GM18519 (cell line): ENCODE measurements at regions not wholly inside any gene's neighbourhood (a gene's known extent, or its start where the extent isn't known, plus 50 kb on each side); places are given as distances from the start of the nearest gene placed in this dataset.
"Not testable (repeated sequence)": the region's sequence is repeated elsewhere in the genome, so short reads cannot be mapped to it uniquely, and the experiment has no call there.

ENCODE experiments used
- ATAC-seq: cut with Tn5 transposase; IDR thresholded peaks from one replicate; pipeline ENCODE4 v1.9.1; 2021; ENCODE audit warnings: mild to moderate bottlenecking, moderate library complexity; ENCODE audit not compliant: unreplicated experiment, low FRiP score

DNA sequence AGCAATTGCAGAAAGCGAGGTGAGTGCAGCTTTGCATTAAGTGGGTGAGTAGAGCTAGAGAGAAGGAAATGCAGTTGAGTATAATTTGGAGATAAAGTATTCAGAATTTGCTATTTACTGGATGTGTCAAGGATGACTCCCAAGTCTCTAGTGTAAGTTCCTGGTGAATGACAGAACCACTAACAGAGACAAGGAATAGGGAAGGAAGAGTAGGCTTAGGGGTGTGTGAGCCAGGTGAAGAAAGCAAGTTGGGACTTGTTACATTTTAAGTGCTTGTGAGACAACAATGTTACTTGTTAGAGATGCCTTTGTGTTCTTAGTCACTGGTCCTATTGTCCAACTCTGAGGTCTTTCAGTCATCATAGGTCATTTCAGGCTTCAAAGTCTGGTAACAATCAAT lies 70.8 kb downstream of the TBC1D26 start:
- ATAC-seq: not testable (repeated sequence)

DNA sequence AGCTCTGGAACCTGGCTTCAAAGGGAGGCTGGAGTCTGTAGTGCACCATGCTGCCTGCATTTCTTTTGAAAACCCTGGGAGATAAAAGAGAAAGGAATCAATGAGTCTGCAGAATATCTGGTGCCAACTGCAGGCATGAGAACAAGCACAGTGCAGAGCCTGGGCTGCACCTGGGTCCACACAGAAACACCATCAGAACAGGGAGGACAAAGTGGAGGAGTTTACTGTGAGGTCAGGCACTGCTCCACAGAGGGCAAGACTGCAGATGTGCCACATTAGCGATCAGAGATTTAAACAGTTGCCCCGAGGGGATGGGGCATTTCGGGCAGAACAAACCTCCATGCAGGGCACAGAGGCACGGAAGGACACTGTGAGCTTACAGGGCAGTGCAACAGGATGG lies 74.7 kb downstream of the TBC1D26 start:
- not testable (repeated sequence) for ATAC-seq

DNA sequence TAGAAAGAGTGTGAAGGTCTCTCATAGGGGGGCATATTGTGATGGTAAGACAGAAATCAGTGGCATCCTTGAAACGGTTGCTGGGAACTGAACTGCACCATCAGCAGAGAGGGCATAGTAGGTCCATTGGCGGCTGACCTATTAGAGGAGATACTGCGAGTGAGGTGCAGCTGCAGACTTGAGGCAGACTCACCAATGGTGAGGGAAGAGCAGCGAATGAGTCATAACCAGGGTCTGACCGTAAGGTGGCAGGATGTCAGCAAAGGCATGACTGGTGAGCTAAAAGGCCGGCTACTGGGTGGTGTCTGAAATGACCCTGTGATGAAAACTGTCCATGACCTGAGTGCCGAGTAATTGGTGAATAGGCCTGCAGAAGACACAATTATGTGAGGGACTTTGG lies 81.3 kb downstream of the TBC1D26 start:
- not testable (repeated sequence) for ATAC-seq

DNA sequence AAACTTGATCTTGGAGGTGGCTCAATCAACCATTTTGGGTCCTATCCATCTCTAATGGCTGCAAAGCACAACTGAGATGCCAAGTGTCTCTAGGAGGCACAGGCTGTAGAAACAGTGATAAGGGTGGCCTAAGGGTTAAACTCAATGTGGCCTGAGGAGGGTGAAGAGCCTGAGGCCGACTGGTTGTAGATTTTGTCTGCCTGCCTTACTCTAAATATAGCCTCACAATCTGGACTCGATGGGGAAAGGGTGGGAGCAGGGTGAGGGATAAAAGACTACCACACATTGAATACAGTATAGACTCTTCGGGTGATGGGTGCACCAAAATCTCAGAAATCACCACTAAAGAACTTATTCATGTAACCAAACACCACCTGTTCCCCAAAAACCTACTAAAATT lies 81.9 kb downstream of the TBC1D26 start:
- ATAC-seq: not testable (repeated sequence)

DNA sequence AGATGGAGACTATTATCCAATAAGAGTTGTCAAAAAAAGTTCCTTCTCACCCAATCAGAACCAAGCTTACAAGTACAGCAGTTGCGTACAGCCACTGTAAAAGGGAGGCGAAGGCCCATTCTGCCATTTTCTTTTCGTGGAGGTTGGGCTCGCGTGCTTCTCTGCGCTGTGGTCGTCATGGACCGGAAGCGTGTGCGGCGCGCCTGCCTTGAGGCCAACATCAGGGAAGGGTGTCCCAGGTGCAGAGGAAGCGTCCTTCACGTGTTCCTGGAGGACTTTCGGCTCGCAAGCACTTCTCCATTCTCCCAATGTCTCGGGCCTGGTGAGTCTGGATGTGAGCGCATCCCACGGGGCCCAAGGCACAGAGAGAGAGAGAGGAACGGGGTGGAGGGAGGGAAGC lies 85.8 kb downstream of the TBC1D26 start:
- ATAC-seq: not testable (repeated sequence)

DNA sequence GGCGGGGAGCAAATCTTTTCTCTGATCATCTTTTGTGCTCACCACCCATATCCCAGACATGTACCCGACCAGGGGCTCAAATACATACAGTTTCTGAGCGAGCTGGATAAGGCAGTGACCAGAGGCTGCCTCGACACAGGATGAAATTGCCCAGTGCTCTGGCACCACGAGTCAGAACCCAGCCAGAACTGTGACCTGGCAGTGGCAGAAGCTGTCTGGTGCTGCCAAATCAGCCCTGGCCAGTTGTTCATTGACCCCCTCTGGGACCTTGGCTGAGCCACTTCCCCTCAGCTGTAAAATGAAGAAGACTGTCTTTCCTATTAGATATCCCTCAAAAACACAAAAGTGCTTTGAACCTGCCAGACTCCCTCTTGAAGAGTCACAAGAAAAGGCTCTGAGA lies 90.2 kb downstream of the TBC1D26 start:
- not testable (repeated sequence) for ATAC-seq

DNA sequence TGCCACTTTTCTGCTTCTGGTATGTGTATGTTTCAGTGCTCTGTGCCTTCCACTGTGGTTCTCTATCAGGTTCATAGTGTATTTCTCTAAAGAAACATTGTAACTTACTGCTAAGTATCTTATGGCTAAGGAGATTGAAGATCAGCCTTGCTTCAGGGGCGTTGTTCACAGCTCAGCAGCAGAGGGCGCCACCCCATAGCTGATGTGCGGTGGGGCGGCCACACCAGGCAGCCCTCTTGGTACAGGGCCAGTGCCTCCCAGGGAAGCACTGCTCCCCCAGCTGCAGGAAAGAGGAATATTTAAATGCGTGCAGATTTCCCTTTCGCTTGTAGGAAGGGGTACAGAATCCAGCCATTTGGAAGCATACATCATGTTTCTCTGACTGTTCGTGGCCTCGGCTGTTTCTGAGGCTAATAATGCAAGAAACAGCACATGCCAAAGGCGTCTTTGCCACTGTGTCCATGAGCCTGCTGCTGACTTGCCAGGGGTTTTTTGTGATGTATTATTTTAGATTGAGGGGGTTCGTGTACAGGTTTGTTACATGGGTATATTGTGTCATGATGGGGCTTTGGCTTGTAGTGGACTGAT lies 96.7 kb downstream of the TBC1D26 start:
- ATAC-seq: peak; percentile 30

DNA sequence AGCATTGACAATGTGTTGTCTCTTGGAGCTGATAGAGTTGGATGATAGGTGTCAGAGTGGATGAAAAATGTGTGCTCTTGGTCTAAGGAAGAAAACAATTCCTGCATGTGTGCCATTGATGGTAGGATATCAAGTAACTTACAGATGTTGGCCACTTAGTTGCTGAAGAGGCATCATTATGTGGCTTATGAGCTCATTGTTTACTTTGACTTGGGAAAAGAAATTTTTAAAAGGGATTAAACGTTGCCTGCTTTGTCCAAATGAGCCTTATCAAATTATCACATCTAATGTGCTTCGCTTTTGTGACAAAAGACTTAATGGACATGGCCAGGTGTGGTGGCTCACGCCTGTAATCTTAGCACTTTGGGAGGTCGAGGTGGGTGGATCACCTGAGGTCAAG lies 98.1 kb downstream of the TBC1D26 start:
- ATAC-seq: not testable (repeated sequence)

DNA sequence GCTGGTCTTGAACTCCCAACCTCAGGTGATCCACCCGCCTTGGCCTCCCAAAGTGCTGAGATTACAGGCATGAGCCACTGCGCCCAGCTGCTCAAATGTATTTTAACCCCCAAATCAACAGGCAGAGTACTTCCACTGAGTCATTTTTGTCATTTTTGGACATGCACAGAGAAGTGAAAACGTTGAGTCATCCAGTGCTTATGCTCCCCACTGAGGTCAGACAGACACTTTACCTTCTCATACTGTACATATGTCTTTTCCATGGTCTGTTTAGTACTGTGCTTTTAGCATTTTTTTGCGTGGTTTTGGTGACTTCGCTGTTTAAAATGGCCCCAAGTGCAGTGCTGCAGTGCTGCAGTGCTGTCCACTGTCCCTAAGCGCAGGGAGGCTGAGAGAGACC lies 99.1 kb downstream of the TBC1D26 start:
- peak; percentile 86 for ATAC-seq

DNA sequence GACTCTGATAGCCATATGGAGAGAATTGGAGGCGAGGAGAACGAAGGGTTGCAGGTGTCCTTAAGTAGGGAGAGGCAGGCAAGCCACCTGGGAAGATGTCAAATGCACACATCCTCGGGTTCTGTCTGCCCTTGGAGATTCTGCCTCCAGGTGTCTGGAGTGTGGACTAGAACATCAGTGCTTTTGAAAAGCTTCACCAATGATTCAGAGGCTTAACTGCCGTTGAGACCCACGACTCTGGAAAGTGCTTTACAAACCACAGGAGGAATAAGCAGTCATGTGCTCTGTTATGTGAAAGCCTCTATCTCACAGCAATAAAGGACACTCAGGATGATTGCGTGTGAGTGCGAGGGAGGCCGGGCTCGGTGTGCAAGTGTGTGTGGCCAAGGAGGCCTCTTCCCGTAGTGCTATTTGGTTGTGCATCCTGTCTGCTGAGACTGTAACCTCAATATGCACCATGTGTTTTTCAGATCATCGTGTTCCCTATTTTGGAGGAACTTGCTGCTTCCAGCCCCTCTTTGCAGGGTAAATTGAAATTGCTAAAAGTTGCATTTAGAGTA lies 100.9 kb downstream of the TBC1D26 start:
- ATAC-seq: not testable (repeated sequence)

DNA sequence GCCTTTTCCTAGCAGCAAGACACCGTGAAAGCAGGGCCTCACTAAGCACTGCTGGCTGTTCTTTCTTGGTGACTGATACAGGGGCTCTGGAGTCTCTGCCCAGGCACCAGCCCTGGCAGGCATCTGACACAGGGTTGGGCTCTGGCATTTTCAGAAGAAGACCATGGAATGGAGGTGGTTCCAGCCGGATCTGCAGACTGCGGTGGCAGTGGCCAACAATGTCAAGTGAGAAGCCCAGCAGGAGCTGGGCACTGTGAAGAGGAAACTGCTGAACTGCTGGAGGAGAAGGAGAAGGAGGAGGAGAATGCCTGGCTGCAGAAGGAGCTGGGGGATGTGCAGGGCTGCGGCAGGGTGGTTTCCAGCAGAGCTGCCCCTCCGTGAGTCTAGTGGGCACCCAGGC lies 101.8 kb downstream of the TBC1D26 start:
- ATAC-seq: not testable (repeated sequence)

DNA sequence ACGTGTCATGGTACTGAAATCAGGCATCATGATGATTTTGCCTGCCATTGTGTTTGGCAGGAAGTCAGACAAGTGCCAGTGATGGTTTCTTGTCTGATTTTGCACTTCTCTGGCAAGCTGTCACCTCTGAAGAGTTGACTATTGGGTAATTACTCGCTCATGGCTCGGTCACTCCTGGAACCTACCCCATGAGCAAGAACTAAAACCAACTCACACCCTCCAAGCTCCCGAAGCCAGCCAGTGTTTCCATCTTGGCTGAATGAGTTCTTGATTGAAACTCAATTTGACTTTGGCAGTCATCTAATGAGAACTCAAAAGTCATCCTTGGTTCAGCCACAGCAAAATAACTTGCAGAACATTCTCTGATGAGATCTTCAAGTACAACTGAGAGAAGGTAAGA lies 103.4 kb downstream of the TBC1D26 start:
- ATAC-seq: not testable (repeated sequence)

DNA sequence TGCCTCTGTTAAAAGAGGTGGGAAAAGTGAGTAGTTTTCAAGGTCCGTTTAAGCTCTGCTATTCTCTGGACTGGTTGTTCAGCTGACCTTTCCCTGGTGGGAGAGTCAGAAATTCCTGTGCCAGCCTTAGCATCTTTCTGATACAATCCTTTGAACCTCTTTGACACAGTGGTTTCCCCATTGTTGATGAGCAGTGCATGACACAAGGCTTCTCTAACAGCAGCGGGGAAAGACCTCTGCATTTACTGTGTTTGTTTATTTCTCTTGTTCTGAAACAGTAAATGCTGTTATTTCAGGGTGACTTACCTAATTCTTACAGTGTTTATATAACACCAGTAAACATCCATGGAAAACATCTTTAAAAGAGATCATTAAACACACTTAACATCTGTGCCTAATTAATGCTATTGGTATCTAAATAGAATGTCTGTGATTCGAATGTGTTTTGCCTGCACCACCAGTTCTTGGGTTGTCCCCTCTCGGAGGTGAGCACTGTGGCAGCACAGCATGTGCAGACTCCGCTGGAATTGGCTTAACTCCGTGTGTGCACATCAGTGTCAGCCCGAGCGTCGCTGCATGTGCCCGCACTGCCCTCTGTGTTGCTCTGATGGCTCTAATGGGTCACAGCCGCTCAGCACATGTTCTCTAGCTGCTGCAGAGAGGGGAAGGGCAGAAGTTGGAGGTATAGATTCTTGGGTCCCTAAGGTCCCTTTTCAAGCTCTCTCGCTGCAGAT lies 104.3 kb downstream of the TBC1D26 start:
- ATAC-seq: not testable (repeated sequence)

DNA sequence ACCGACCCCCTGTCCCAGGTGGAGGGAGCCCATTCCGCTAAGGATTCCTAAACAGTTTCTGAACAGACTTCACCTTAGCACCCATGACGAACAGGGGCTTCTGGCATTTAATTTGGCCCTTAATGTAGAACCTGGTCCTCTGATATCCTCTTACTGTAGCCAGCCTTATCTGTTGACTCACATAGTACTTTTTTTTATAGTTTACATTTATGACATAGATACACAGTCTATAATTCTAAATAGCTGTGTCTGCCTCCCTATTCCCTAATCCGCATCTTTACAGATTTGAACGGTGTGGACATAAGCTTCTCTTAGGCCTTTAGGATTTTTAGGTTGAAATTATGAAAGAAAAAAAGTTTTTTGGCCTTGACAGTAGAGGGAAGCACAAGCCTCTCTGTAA lies 104.9 kb downstream of the TBC1D26 start:
- not testable (repeated sequence) for ATAC-seq

DNA sequence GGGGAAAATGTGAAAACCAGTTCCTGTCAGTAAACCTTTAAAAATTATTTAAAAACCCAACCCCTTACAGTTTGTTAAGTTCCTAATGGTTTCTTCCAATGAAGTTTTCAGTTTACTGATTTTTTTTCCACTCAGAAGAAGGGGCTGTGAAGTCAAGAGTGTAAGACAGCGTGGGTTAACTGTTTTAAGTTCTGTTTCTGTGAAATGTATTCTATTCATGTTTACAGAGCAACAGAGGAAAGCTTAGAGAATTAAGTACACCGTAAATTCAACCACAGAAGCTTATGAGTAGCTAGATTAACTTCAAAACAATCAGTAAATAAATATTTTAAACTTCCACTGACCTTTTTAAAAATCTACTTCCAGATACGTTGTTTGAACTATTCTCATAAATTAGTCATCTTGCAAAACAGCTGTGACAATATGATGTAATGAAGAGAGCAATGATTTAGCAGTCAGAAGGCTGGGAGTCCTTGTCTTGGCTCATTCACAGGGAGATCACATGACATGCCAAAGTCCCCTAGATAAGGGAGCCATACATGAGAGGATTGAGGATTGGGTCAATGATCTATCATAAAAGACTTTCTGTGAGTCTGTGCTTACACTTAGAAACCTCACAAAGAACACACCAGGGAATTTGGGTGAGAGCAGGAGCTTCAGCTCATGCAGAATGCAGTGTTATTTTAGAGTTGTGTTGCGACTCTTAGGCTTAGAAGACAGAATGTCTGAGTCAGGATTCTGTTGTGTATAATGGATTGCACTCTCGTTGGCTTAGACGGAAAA lies 97.3 kb upstream of the ADORA2B start:
- not testable (repeated sequence) for ATAC-seq

DNA sequence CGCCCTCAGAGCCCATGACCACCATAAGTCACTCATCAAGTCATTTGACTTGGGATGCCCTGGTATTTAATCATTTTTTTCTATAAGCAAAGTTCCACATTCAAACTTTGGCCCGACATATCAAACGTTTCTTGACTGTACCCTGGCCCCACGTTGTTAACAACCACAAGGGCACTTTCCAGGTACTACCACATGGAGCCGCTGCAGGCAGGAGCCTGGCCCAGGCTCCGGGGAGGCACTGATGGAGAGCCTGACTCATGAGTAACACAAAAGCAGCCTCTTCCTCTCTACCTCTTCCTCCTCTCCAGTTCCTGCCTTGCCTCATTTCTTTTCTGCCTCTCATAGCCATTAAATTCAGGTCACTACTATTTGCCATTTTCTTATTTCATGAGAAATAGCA lies 95.9 kb upstream of the ADORA2B start:
- not testable (repeated sequence) for ATAC-seq

DNA sequence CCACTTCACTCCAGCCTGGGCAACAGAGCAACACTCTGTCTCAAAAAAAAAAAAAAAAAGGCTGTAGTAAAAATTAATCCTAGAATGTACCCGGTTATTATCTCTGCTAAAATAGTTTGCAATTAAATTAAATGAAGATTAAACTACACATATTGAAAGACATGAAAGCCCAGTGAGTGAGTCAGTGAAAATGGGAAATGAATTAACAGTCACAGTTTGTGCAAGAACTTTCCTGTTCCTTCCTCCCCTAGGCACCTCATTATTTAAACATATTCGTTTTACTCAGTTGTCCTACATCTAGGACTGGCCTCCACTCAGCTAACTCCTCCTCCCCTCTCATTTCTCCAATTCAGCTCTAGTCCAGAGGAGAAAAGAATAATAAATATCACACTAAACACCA lies 94.9 kb upstream of the ADORA2B start:
- ATAC-seq: not testable (repeated sequence)

DNA sequence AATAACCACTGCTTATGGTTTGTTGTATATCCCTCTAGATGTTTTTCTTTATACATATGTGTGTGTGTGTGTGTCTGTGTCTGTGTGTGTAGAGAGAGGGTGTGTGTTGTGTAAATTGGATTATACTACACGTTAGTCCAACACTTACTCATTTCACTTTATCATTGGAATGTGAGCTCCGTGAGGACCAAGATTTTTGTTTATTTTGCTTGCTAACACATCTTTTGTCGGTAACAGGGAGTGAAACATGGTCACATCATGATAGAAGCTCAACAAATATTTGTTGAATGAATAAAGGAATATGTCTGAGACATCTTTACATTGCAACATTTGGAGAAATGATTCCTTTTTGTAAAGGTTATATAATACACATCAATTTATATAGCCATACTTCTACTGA lies 94.2 kb upstream of the ADORA2B start:
- not testable (repeated sequence) for ATAC-seq

DNA sequence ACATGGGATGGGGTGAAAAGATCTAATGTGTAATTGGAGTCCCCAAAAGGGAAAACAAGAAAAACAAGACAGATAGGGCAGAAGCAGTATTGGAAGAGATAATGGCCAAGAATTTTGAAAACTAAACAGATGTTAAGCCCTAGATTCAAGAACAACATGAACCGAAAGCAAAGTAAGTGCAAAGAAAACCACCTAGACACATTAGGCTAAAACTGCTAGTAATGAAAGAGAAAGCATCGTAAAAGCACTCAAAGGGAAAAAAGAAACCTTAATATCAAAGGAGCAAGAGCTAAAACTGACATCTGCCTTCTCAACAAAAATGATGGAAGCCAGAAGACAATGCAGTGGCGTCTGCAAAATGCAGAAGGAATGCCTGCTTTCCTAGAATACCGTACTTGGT lies 92.1 kb upstream of the ADORA2B start:
- not testable (repeated sequence) for ATAC-seq

DNA sequence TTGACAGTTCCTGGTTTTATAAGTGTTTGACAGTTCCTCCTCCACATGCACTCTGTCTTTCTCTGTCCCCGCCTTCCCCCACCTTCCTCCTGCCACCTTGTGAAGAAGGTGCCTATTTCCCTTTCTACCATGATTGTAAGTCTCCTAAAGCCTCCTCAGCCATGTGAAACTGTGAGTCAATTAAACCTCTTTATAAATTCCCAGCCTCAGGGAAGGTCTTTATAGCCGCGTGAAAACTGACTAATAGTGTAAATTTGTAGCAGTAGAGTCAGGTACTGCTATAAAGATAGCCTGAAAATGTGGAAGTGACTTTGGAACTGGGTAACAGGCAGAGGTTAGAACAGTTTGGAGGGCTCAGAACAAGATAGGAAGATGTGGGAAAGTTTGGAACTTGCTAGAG lies 88.7 kb upstream of the ADORA2B start:
- not testable (repeated sequence) for ATAC-seq

DNA sequence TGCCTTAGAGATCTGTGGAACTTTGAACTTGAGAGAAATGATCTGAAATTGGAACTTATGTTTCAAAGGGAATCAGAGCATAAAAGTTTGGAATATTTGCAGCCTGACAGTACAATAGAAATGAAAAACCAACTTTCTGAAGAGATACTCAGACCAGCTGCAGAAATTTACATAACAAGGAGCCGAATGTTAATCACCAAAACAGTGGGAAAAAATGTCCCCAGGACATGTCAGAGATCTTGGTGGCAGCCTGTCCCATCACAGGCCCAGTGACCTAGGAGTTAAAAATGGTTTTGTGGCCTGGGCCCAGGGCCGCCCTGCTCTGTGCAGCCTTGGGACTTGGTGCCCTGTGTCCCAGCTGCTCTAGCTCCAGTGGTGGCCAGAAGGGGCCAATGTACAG lies 88.2 kb upstream of the ADORA2B start:
- ATAC-seq: not testable (repeated sequence)
